ENCODE measurements at regions not wholly inside any gene's neighbourhood (a gene's known extent, or its start where the extent isn't known, plus 50 kb on each side); places are given as distances from the start of the nearest gene placed in this dataset.
"Not testable (repeated sequence)": the region's sequence is repeated elsewhere in the genome, so short reads cannot be mapped to it uniquely, and the experiment has no call there.

DNA sequence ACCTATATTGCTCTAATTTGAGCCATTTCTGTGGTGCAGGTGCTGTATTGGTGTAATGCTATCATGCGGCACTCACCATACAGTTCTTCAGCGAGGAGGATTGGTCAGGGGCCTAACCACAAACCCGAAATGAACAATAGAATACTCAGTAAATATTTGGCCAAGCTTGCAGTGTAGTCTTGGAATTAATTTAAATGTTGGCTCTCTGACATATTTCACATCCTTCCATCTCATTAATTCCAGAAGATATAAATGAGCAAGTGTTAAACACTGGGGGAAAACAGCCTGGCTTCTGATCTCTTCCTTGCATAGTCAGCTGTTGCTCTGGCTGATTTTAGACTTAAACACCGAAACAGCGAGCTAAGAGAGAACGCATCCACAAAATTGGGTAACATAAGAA is 663.1 kb upstream of the GHITM start:
- FAIRE-seq: no peak

DNA sequence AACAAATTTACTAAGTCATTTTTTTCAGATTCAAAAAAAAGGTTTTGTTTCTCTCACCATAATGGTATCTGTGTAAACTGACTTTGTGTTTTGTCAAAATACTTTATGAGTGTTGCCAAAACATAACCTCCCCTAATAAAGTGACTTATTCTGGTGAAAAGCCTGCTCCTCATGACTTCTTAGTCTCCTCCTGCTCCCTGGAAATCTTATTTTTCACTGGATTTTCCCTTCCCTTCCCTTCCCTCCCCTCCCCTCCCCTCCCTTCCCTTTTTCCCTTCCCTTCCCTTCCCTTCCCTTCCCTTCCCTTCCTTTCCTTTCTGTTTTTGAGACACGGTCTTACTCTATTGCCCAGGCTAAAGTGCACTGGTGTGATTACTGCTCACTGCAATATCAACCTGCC is 650.1 kb upstream of the GHITM start:
- no peak for FAIRE-seq
- DNase-seq (ENCODE audit: extremely low spot score, insufficient read length, low read depth): no peak

More for the DNA sequence above, 663.1 kb upstream of the GHITM start:
- DNase-seq (ENCODE audit: extremely low spot score, insufficient read length, low read depth): no peak

DNA sequence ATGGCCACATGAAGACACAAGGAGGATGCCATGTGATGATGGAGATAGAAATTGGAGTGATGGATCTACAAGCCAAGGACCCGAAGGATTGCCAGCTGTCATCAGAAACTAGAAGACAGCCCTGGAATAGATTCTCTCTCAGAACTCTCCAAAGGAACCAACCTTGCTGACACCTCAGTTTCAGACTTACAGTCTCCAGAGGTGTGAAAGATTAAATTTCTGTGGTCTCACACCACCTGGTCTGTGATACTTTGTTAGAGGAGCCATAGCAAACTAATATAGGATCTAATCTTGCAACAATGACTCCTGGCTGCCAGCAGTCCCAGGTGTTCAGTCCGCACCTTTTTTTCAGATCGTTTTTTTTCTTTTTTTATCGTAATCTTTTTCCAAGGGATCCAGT is 647.3 kb upstream of the GHITM start:
- no peak for FAIRE-seq
- DNase-seq (ENCODE audit: extremely low spot score, insufficient read length, low read depth): no peak

DNA sequence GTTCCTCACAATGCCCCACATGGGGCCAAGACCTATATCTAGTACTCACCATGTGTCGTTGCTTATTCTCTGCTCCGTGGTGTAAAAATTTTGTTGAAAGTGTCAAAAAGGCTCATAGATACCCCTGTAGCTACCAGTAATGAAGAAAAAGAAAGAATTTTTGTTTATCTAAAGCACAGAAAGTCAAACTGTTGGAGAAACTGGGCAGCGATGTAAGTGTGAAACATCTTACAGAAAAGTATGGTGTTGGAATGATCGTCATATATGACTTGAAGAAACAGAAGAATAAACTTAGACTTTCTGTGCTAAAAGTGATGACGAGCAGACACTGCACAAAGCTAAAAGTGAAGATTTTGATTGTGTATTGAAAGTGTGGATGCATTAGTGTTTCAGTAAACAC is 626.6 kb upstream of the GHITM start:
- DNase-seq (ENCODE audit: extremely low spot score, insufficient read length, low read depth) (no peak), FAIRE-seq (no peak)

DNA sequence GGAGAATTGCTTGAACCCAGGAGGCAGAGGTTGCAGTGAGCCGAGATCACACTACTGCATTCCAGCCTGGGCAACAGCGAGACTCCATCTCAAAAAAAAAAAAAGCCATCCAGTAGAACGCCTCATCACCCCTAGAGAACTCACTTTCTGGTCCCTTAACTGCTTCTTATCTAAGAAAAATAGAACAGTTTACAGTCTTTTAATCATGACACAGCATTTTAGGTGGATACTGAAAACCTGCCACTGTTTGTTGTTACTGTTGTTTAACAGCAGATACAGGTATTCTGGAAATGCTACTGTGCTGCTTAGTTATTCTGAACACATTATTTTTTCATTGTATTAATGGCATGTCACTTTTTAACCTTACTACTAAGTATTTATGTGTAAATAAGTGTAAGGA is 624.3 kb upstream of the GHITM start:
- FAIRE-seq (no peak), DNase-seq (ENCODE audit: extremely low spot score, insufficient read length, low read depth) (no peak)

DNA sequence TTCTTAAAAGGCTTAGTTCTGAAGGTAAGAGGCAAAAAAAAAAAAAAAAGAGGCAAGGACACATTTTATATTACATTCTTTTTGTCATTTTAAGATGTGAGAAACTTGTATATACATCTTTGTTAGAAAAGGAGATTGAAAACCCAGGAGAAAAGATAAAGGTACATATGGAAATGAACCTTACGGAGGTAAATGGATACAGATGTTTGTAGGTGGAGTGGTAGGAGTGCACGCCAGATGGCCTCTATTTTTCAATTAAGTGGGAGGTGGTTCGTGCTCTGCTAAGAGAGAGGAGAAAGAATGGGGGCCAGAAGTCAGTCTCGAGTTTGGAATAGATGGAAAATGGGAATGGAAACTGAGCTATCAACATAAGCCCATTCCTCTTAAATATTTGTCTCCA is 622.5 kb upstream of the GHITM start:
- DNase-seq (ENCODE audit: extremely low spot score, insufficient read length, low read depth): no peak
- FAIRE-seq: no peak

DNA sequence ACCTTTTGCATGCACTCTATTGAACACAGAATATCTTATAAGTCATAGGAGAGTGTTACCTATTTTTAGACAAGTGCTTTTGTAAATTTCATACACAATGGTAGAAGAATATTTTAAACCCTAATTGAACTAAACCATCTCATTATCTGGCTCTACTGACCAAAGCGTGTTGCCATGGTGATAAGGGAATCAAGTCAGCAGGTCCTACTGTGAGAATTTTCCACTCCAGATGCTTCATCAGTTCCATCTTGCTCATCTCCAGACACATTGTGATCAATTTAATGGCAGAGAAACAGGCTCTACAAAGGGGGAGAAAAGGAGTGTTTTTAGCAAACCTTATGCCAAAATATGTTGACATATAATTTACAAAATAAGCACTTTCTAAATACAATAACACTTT is 621.9 kb upstream of the GHITM start:
- FAIRE-seq: no peak

DNA sequence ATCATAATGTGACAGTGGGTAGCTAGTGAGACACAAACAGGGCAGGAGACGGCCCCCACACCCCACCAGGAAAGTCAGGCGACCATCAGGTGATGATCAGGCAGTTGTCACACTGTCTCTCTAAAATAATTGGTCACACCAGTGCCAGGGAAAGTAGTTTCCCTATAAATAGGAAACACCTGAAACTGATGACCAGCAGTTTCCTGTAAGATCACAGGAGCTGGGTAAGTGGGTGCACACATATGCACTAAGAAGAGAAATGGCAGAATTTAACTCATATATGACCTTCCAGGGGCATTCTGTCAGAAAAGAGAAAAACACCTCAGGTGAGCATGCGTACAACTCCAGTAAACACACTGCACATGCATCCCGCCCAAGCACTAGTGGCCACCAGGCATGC is 620.5 kb upstream of the GHITM start:
- DNase-seq (ENCODE audit: extremely low spot score, insufficient read length, low read depth) (no peak), FAIRE-seq (no peak)

More for the DNA sequence above, 621.9 kb upstream of the GHITM start:
- DNase-seq (ENCODE audit: extremely low spot score, insufficient read length, low read depth): no peak

DNA sequence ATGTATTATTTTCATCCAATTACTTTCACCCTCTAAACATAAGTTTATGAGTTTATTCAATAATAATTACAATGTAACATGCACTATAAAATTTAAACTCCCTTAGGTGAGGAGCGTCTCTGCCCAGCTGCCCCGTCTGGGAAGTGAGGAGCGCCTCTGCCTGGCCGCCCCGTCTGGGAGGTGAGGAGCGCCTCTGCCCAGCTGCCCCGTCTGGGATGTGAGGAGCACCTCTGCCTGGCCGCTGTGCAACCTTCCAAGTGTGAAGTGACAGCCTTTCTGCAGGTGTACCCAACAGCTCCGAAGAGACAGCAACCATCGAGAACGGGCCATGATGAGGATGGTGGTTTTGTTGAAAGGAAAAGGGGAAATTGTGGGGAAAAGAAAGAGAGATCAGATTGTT is 618.9 kb upstream of the GHITM start:
- not testable (repeated sequence) for DNase-seq (ENCODE audit: extremely low spot score, insufficient read length, low read depth); FAIRE-seq

DNA sequence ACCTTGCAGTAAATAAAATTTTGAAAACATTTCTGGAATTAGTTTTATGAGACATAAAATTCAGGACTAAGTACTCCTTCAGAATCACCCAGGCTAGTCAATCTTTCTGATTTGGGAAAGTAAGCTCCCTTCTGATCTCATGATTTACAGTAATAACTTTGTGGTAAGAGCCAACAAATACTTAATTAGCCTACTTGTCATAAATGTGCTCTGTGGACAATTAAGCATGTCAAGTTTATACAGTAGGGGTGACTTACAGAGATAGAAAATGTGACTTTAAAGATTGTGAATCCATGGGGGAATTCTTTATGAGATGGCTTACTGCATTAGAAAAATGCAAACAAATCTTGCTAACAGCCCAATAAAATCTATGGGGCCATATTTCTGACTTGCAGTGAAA is 616.9 kb upstream of the GHITM start:
- FAIRE-seq: no peak
- DNase-seq (ENCODE audit: extremely low spot score, insufficient read length, low read depth): no peak

DNA sequence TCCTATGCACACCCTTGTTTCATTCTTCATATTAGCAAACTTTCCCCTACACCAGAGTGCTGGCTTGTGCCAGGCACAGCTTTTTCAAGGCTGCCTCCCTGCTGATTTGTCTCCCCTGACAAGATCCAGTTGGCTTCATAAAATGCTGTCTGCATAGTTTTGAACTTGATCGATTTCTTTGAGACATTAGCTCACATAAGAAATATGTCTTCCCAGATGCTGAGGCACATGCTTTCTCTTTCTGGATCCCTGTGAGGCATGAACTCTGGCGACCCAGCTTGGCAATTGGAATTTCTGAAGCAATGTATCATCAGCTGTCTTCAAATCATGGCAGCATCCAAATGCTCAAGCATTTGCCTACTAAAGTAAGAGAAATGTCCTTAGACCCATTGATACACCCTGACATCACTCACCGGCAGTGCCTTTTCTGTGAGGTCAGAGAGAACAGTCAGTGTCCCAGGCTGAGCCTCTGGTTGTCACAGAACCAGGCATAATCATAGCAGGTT is 616.4 kb upstream of the GHITM start:
- DNase-seq (ENCODE audit: extremely low spot score, insufficient read length, low read depth) (no peak), FAIRE-seq (no peak)

DNA sequence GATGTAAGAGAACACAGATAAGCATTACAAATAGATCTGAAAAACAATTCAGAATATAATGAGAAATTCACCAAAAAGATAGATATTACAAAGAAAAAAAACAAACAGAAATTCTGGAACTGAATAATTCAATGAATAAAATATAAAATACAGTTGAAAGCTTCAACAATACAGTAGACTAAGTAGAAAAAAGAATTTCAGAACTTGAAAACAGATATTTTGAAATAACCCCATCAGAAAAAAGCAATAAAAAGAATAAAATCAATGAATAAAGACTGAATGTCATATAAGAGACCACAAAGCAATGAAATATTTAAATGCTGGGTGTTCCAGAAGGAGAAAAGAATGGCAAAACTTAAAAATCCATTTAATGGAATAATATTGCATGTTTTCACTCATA is 611.4 kb upstream of the GHITM start:
- FAIRE-seq (no peak), DNase-seq (ENCODE audit: extremely low spot score, insufficient read length, low read depth) (no peak)

DNA sequence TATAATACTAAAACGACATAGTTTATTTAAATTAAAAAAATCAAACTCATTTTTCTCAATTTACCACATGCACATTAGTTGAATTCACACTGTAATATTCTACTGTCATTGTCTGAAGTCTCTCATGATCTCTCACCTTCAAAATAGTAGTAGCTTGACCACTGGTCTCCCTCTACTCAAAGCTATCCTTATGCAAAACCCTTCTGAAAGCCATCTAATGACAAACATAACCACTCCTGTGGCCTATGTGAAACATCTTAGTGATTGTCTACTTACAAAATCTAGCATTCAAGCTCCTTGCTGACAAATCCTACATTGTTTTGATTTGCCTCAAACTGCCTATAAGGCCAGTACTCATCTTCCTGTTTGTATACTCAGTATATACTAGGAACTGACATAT is 606.0 kb upstream of the GHITM start:
- FAIRE-seq: no peak
- DNase-seq (ENCODE audit: extremely low spot score, insufficient read length, low read depth): no peak

DNA sequence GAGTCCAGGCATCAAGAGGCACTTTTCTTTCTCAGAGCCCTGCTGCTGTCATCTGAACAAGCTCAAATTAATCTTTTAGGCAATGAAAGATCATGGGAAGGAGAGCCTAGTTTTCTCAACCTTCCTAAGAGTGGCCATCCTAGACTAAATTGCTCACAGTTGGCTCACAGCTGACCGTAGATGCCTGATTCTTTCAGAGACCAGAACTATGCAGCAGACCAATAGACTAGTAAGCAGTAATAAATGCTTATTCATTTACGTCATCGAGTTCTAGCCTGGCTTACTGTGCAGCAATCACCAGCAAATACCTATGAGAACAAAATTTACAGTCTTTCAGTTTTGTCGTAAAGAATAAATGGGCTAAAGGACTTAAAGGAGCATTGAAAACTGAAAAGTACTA is 602.9 kb upstream of the GHITM start:
- FAIRE-seq (no peak), DNase-seq (ENCODE audit: extremely low spot score, insufficient read length, low read depth) (no peak)

DNA sequence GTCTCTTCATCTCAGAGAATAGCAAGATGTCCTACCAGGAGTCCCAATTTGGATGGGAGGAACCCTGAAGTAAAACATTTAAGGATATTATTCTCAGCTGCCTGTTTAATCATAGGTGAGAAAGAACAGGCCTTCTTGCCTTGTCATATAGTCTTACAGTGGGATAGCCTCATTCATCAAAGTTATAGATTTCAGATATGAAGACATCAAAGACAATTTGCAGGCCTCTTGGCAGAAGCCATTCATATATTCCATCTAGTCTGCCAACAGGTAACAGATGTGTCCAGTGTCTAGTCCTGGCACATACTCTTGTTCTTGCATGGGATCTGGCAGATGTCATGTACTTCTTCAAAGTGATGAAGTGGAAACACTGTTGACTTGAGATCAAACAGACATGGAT is 601.3 kb upstream of the GHITM start:
- no peak for FAIRE-seq
- no peak for DNase-seq (ENCODE audit: extremely low spot score, insufficient read length, low read depth)

DNA sequence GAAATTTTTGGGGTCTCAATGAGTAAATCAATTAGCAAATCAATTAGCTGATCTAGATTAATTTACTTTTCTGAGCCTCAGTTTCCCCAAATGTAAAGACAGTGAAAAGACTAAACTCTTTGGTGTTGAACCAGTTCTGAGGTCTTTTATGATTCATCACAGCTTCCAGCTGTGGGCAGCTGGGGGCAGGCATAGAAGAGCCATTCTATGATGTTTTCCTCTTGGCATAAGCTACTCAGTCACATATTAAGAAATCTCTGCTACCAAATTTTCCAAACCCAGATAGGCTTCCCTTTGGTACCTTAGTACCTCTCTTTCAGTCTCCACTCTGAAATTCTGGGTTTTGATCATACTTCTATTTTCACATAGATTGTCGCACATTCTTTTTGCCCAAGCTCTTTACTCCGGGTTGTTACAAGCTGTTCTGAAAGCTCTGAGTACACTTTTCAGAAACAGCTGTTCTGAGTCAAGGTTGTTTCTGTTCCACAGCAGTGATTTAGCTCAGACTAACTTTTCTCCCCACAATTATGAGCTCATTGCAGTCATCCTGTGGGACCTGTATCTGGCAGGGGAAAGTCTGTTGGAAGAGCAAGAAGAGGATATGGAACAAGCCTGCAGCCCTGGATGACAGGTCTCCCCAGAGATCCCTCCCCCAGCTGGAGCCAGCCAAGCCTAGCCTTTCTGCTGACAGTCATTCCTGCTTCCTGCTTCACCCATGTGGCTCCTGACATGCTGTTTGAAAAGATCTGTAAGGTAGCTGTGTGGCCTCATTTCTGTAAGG is 599.6 kb upstream of the GHITM start:
- FAIRE-seq (no peak), DNase-seq (ENCODE audit: extremely low spot score, insufficient read length, low read depth) (no peak)

DNA sequence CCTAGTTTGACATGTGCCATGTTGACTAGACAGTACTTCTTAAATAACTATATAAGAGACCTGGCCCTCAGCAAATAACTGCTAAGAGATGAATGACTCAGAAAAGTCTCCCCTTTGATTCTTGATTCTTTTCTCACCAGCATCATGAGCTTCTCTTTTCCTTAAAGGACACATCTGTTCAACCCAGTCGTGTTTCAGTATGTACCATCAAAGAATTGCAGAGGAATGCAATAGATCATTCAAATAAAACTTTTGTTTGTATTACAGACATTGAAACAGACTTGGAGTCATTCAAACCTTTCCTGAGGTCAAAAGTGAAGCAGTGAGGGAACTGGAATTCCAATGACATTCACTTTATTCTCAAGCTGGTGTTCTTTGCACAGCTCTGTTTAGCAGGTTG is 598.3 kb upstream of the GHITM start:
- DNase-seq (ENCODE audit: extremely low spot score, insufficient read length, low read depth) (no peak), FAIRE-seq (no peak)

DNA sequence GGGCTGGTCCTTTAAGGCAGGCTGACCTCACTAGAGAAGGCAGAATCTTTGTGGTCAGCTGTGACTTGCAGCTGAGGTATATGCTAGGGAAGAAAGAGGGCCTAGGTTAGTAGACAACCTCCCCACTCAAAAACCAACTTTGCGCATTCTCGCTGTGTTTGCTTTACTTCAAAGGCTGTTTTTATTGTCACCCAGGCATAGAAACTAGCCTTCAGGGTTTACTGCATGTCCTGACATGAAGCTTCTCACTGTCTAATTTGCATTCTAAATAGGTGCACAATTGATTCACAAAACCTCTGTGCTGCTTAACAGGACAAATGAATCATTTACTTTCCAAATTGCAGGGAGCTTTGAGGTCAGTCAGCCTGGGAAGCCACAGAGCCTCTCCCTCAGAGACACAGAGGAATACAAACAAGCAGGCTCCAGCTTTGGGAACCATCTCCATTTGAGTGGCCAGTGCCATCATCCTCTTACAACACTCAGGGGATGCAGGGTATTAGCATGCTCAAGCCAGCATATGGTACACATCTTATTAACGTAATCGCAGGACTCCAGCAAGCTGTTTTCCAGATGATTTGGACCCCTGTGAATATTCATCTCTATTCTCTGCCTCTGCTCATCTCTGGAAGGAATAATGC is 596.4 kb upstream of the GHITM start:
- FAIRE-seq (peak; percentile 64), DNase-seq (ENCODE audit: extremely low spot score, insufficient read length, low read depth) (no peak)

DNA sequence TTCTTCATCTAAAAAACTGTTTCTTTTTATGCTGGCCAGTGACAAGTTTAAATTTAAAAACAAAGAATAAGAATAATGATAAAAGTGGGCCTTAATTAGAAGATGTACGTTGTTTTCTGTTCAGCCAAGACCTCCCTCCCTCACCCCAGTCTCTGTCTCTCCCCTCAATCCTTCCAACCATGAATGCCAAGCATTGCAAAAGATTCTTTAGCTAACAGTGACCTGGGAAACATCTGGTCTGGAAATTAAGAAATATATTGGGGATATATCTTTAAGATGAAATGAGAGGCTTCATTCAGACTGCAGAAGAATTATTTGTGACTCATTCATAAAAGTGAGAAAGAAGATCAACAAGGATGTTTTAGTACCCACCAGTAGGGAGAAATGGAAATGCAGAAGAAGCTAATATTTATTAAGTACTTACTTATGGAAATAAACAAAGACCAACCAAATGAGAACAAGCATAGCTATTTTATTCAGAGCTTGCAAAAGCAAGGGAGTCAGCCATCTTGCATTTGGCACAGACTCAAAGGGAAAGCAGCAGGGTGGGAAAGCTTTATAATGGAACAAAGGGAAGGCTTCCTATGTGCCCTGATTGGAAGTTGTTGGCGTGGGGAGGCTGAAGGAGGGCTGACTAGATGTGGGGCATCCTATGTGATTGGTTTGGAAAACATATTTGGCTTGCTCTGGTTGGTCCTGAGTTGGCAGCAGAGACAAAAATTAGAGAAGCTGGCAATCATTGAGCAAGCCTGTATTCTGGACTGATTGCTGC is 595.4 kb upstream of the GHITM start:
- FAIRE-seq: no peak

DNA sequence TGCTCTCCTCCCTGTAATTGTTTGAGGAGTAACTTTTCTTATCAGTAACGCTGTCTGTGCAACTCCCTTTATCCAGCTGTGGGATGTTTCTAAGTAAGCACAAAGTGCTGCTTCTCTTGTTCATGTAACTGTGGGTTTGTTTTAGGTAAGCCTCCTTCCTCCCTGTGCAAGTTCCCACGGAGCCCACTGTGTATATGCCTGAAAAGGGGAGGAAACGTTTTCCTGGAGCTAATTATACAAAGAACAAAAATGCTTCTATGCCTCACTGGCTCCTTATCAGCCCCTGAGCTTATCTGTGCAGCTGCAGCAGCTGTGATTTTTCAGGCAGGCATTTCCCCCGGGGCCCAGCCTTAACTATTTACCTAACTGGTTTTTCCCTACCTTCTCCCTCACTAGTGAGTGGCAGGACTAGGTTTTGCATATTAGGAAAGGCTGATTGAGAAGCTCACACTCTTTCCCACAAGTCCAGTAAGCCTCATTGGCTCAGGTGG is 593.4 kb upstream of the GHITM start:
- DNase-seq (ENCODE audit: extremely low spot score, insufficient read length, low read depth) (no peak), FAIRE-seq (no peak)

More for the DNA sequence above, 595.4 kb upstream of the GHITM start:
- DNase-seq (ENCODE audit: extremely low spot score, insufficient read length, low read depth): no peak

DNA sequence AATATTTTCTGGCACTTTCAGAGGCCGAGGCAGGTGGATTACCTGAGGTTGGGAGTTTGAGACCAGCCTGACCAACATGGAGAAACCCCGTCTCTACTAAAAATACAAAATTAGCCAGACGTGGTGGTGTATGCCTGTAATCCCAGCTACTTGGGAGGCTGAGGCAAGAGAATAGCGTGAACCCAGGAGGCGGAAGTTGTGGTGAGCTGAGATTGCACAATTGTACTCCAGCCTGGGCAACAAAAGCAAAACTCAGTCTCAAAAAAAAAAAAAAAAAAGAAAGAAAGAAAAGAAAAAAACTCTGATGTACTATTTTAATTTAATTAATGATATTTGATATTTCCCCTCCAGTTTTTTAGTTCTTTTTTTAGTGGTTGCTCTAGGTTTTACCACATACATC is 588.1 kb upstream of the GHITM start:
- FAIRE-seq; DNase-seq (ENCODE audit: extremely low spot score, insufficient read length, low read depth): not testable (repeated sequence)
